HCT116 (cell line): ENCODE measurements at regions not wholly inside any gene's neighbourhood (a gene's known extent, or its start where the extent isn't known, plus 50 kb on each side); places are given as distances from the start of the nearest gene placed in this dataset.

Experiments
- ATAC-seq: fragments of 200-7000 bp; cut with Tn5 transposase; 2 replicates; pipeline ENCODE4 v1.9.1; 2020; ENCODE audit warnings: mild to moderate bottlenecking, moderate library complexity
- BruUV-seq: library from RNA; stranded (reverse); fragments of 400-500 nt; replicated peaks from 2 replicates; lab custom pipeline; 2021; lab: Mats Ljungman, UMichigan
- CTCF ChIA-PET: fragments of 300-600 bp; sonication (Branson Sonifier 250); formaldehyde crosslinking; loops from one replicate; lab custom pipeline; 2021; ENCODE audit warnings: antibody characterized with exemption; lab: Charles Lee
- POLR2A ChIA-PET: fragments of 300-600, 350-600 bp; sonication (Branson Sonifier 250); formaldehyde crosslinking; loops from one replicate; lab custom pipeline; 2021; ENCODE audit warnings: antibody characterized with exemption; lab: Charles Lee
- RAD21 ChIA-PET, 2 experiments: fragments of 300-600 bp; sonication (Branson Sonifier 250); formaldehyde crosslinking; loops; one replicate each; lab custom pipeline; 2023; ENCODE audit warnings: low total read pairs in 2 of 2; ENCODE audit not compliant: uncharacterized antibody in 2 of 2, unreplicated experiment in 2 of 2, low non-redundant PET in 1 of 2; lab: Charles Lee
- DNase-seq: peaks from one replicate; pipeline ENCODE4 v3.0.0-alpha.2; 2010; ENCODE audit warnings: low read depth, low spot score
- H2AFZ ChIP-seq: fragments of 200-600 bp; shearing (Covaris generic), sonication (generic); 2 replicates; pipeline ENCODE4 v1.6.1; 2017; ENCODE audit warnings: low read depth, mixed run types, mixed read lengths, antibody characterized with exemption, low read length; ENCODE audit not compliant: poor library complexity, severe bottlenecking
- H3K27ac ChIP-seq: 2 replicates; pipeline ENCODE4 v1.5.1; 2012; ENCODE audit warnings: low read depth, low read length
- H3K27me3 ChIP-seq: fragments of 200-600 bp; sonication (generic); 2 replicates; pipeline ENCODE4 v1.6.1; 2016; ENCODE audit warnings: mixed run types, low read length, mixed read lengths; ENCODE audit not compliant: insufficient read depth
- H3K36me3 ChIP-seq, 2 experiments: fragments of 200-500 bp in 1 of 2; fragments of 200-600 bp in 1 of 2; sonication (Bioruptor generic) in 1 of 2; sonication (generic) in 1 of 2; 2 replicates each; pipeline versions ENCODE4 v1.5.1 to v1.6.1; 2014 to 2016; ENCODE audit warnings: low read length in 2 of 2, inconsistent platforms in 1 of 2, mixed read lengths in 1 of 2, mixed run types in 1 of 2; ENCODE audit not compliant: insufficient read depth in 2 of 2, control insufficient read depth in 1 of 2
- H3K4me1 ChIP-seq, 2 experiments: fragments of 200-600 bp in 1 of 2; sonication (generic) in 1 of 2; 2 replicates each; pipeline versions ENCODE4 v1.5.1 to v1.6.1; 2012 to 2017; ENCODE audit warnings: low read length in 2 of 2, inconsistent platforms in 1 of 2, mild to moderate bottlenecking in 1 of 2, mixed read lengths in 1 of 2, mixed run types in 1 of 2, moderate library complexity in 1 of 2; ENCODE audit not compliant: insufficient read depth in 2 of 2, control insufficient read depth in 1 of 2
- H3K4me2 ChIP-seq: fragments of 200-600 bp; sonication (generic); 2 replicates; pipeline ENCODE4 v1.6.1; 2017; ENCODE audit warnings: mixed run types, low read length, mixed read lengths
- H3K4me3 ChIP-seq, 2 experiments: fragments of 200-600 bp in 1 of 2; sonication (generic) in 1 of 2; replicated peaks in 1 of 2; 2 replicates each; pipeline ENCODE4 v1.5.1; 2011 to 2016; ENCODE audit warnings: low read length in 2 of 2, control low read depth in 1 of 2, low read depth in 1 of 2, mild to moderate bottlenecking in 1 of 2, mixed read lengths in 1 of 2, mixed run types in 1 of 2
- H3K79me2 ChIP-seq: fragments of 200-600 bp; sonication (generic); 2 replicates; pipeline ENCODE4 v1.6.1; 2017; ENCODE audit warnings: mild to moderate bottlenecking, mixed run types, low read length, moderate library complexity, mixed read lengths; ENCODE audit not compliant: insufficient read depth
- H3K9ac ChIP-seq: fragments of 200-600 bp; sonication (generic); 2 replicates; pipeline ENCODE4 v1.6.1; 2016; ENCODE audit warnings: low read length, mixed read lengths
- H3K9me2 ChIP-seq: fragments of 200-600 bp; sonication (generic), shearing (Covaris generic); 2 replicates; pipeline ENCODE4 v1.6.1; 2017; ENCODE audit warnings: mixed run types, mild to moderate bottlenecking, moderate library complexity; ENCODE audit not compliant: insufficient read depth
- H3K9me3 ChIP-seq, 2 experiments: fragments of 200-500 bp in 1 of 2; fragments of 200-600 bp in 1 of 2; sonication (Bioruptor generic) in 1 of 2; sonication (generic) in 1 of 2; 2 replicates each; pipeline ENCODE4 v1.6.1; 2014 to 2017; ENCODE audit warnings: low read length in 2 of 2, mixed read lengths in 2 of 2, inconsistent platforms in 1 of 2, low read depth in 1 of 2, mild to moderate bottlenecking in 1 of 2, mixed run types in 1 of 2, moderate library complexity in 1 of 2; ENCODE audit not compliant: control insufficient read depth in 1 of 2, insufficient read depth in 1 of 2
- H4K20me1 ChIP-seq: fragments of 200-600 bp; sonication (generic), shearing (Covaris generic); 2 replicates; pipeline ENCODE4 v1.6.1; 2017; ENCODE audit warnings: mixed run types, mild to moderate bottlenecking, moderate library complexity; ENCODE audit not compliant: insufficient read depth
- EGR1 ChIP-seq: IDR thresholded peaks from 2 replicates; pipeline ENCODE4 v1.6.1; 2012; ENCODE audit warnings: low read depth
- ELF1 ChIP-seq: IDR thresholded peaks from 2 replicates; pipeline ENCODE4 v1.6.1; 2012; ENCODE audit warnings: low read depth, borderline replicate concordance
- EZH2 ChIP-seq: fragments of 200-600 bp; sonication (generic); IDR thresholded peaks from 2 replicates; pipeline ENCODE4 v1.6.1; 2017; ENCODE audit warnings: antibody characterized with exemption, mixed run types
- POLR2AphosphoS5 ChIP-seq: IDR thresholded peaks from 2 replicates; pipeline ENCODE4 v1.6.1; 2011; ENCODE audit warnings: mild to moderate bottlenecking, low read depth, low read length, moderate library complexity
- RAD21 ChIP-seq: IDR thresholded peaks from 2 replicates; pipeline ENCODE4 v1.6.1; 2012; ENCODE audit warnings: low read depth, mild to moderate bottlenecking
- SRF ChIP-seq: IDR thresholded peaks from 2 replicates; pipeline ENCODE4 v1.6.1; 2012; ENCODE audit warnings: low read depth
- YY1 ChIP-seq: IDR thresholded peaks from 2 replicates; pipeline ENCODE4 v1.6.1; 2011; ENCODE audit warnings: low read length, low read depth, moderate library complexity, mild to moderate bottlenecking; ENCODE audit not compliant: insufficient replicate concordance; ENCODE audit errors: extremely low read depth
- intact Hi-C: fragments of 100-400 bp; cut with micrococcal nuclease; formaldehyde crosslinking; loops from 2 replicates; pipeline ENCODE4 v1.10.0; 2022

- Histone ChIP-seq H3K27me3 (no peaks in the 10 kb centered on the region), H4K20me1 (no peaks in the 10 kb centered on the region), H3K4me1 (peaks cover 34 to 51% of the 10 kb centered on the region in 2 experiments), H3K9me3 (no peaks in the 10 kb centered on the region), H3K9ac (no peak overlapping the region), H3K9me2 (no peaks in the 10 kb centered on the region), H3K79me2 (no peaks in the 10 kb centered on the region), H3K4me2 (no peak overlapping the region), H2AFZ (no peak overlapping the region), H3K36me3 (no peaks in the 10 kb centered on the region), H3K27ac (peak overlapping the region; percentile 24; the same call in 1 of the 2 replicates), H3K4me3 (no peak overlapping the region)
- RAD21 ChIA-PET: no interaction called here
- TF ChIP-seq SRF (no peak), RAD21 (no peak), YY1 (no peak), EZH2 (no peak), POLR2AphosphoS5 (no peak)
- intact Hi-C loops: no loop called here
- POLR2A ChIA-PET: no interaction called here
- ATAC-seq (no peak), DNase-seq (no peak)
- CTCF ChIA-PET: no interaction called here
- no TSS peak for BruUV-seq
These were observed 113.0 kb downstream of the ETS2 start for GRCh38 chr21:38918607-38919346.

- H3K79me2 ChIP-seq: no peaks in the 10 kb centered on the region
- TF ChIP-seq EGR1: no peak
- TF ChIP-seq ELF1: no peak
- no peaks in the 10 kb centered on the region for H3K36me3 ChIP-seq
- POLR2A ChIA-PET: no interaction called here
- peaks cover 49 to 60% of the 10 kb centered on the region in 2 experiments for H3K4me1 ChIP-seq
- H4K20me1 ChIP-seq: no peaks in the 10 kb centered on the region
- CTCF ChIA-PET: no interaction called here
- intact Hi-C loops: no loop called here
- no peaks in the 10 kb centered on the region for H3K27me3 ChIP-seq
- H3K27ac ChIP-seq: no peak overlapping the region
- H3K4me2 ChIP-seq: no peak overlapping the region
- H3K9me3 ChIP-seq: no peaks in the 10 kb centered on the region
- RAD21 ChIA-PET: no interaction called here
- H3K9ac ChIP-seq: no peak overlapping the region
- ATAC-seq: no peak
- no peak overlapping the region for H3K4me3 ChIP-seq
- H3K9me2 ChIP-seq: no peaks in the 10 kb centered on the region
- BruUV-seq: no TSS peak
- no peak for DNase-seq
- H2AFZ ChIP-seq: no peak overlapping the region
These were observed 111.5 kb downstream of the ETS2 start for GRCh38 chr21:38917043-38917774.
